Astrocyte (in vitro differentiated cells and primary cell): ENCODE measurements at regions not wholly inside any gene's neighbourhood (a gene's known extent, or its start where the extent isn't known, plus 50 kb on each side); places are given as distances from the start of the nearest gene placed in this dataset.

Experiments
- DNase-seq: peaks from one replicate; pipeline ENCODE4 v3.0.0-alpha.2; 2010; ENCODE audit warnings: low read depth
- FAIRE-seq: peaks from 2 replicates; lab custom pipeline; 2011; peaks lifted over from hg19 to GRCh38; lab: Jason Lieb, UNC
- H2AFZ ChIP-seq: 2 replicates; pipeline ENCODE4 v1.6.0; 2012; ENCODE audit warnings: low read depth, low read length, inconsistent platforms
- H3K27ac ChIP-seq: 2 replicates; pipeline ENCODE4 v1.5.1; 2011; ENCODE audit warnings: low read depth, low read length, inconsistent platforms
- H3K27me3 ChIP-seq: 2 replicates; pipeline ENCODE4 v1.6.0; 2011; ENCODE audit warnings: low read length, inconsistent platforms; ENCODE audit not compliant: insufficient read depth
- H3K36me3 ChIP-seq: 2 replicates; pipeline ENCODE4 v1.5.1; 2011; ENCODE audit warnings: low read length, inconsistent platforms; ENCODE audit not compliant: insufficient read depth
- H3K4me1 ChIP-seq: 2 replicates; pipeline ENCODE4 v1.5.1; 2011; ENCODE audit warnings: low read length, inconsistent platforms; ENCODE audit not compliant: insufficient read depth
- H3K4me2 ChIP-seq: 2 replicates; pipeline ENCODE4 v1.6.0; 2012; ENCODE audit warnings: low read length, inconsistent platforms
- H3K4me3 ChIP-seq: 2 replicates; pipeline ENCODE4 v1.5.1; 2011; ENCODE audit warnings: low read depth, mild to moderate bottlenecking, low read length, inconsistent platforms; ENCODE audit not compliant: insufficient read depth
- H3K79me2 ChIP-seq: 2 replicates; pipeline ENCODE4 v1.6.0; 2012; ENCODE audit warnings: mild to moderate bottlenecking, low read length, inconsistent platforms; ENCODE audit not compliant: insufficient read depth
- H3K9ac ChIP-seq: 2 replicates; pipeline ENCODE4 v1.6.0; 2012; ENCODE audit warnings: mild to moderate bottlenecking, low read length, inconsistent platforms
- H3K9me3 ChIP-seq: 2 replicates; pipeline ENCODE4 v1.5.1; 2012; ENCODE audit warnings: low read depth, mild to moderate bottlenecking, low read length, inconsistent platforms; ENCODE audit not compliant: insufficient read depth
- H4K20me1 ChIP-seq: 2 replicates; pipeline ENCODE4 v1.6.0; 2012; ENCODE audit warnings: low read length, inconsistent platforms; ENCODE audit not compliant: insufficient read depth
- H3K27ac Mint-ChIP-seq: one replicate; pipeline ENCODE4 v1.8.0; 2021; ENCODE audit warnings: mild to moderate bottlenecking, mixed read lengths; ENCODE audit not compliant: unreplicated experiment
- H3K27me3 Mint-ChIP-seq: one replicate; pipeline ENCODE4 v1.8.0; 2021; ENCODE audit warnings: low read depth, mixed read lengths; ENCODE audit not compliant: unreplicated experiment
- H3K36me3 Mint-ChIP-seq: one replicate; pipeline ENCODE4 v1.8.0; 2021; ENCODE audit warnings: low read depth, mixed read lengths; ENCODE audit not compliant: unreplicated experiment
- H3K4me1 Mint-ChIP-seq: one replicate; pipeline ENCODE4 v1.8.0; 2021; ENCODE audit warnings: low read depth, mixed read lengths; ENCODE audit not compliant: unreplicated experiment
- H3K4me3 Mint-ChIP-seq: one replicate; pipeline ENCODE4 v1.8.0; 2021; ENCODE audit warnings: mild to moderate bottlenecking, moderate library complexity, mixed read lengths; ENCODE audit not compliant: unreplicated experiment
- H3K9me3 Mint-ChIP-seq: one replicate; pipeline ENCODE4 v1.8.0; 2021; ENCODE audit warnings: mild to moderate bottlenecking, mixed read lengths; ENCODE audit not compliant: unreplicated experiment
- EZH2 ChIP-seq: IDR thresholded peaks from 2 replicates; pipeline ENCODE4 v1.6.1; 2012; ENCODE audit warnings: mild to moderate bottlenecking, low read length, inconsistent platforms; ENCODE audit not compliant: insufficient read depth
- TF ChIP-seq, protein P1 (sequence below): IDR thresholded peaks from 2 replicates; pipeline ENCODE4 v1.5.1; 2011; ENCODE audit warnings: low read depth, mild to moderate bottlenecking, inconsistent platforms, low read length, moderate library complexity; ENCODE audit not compliant: insufficient read depth

DNA sequence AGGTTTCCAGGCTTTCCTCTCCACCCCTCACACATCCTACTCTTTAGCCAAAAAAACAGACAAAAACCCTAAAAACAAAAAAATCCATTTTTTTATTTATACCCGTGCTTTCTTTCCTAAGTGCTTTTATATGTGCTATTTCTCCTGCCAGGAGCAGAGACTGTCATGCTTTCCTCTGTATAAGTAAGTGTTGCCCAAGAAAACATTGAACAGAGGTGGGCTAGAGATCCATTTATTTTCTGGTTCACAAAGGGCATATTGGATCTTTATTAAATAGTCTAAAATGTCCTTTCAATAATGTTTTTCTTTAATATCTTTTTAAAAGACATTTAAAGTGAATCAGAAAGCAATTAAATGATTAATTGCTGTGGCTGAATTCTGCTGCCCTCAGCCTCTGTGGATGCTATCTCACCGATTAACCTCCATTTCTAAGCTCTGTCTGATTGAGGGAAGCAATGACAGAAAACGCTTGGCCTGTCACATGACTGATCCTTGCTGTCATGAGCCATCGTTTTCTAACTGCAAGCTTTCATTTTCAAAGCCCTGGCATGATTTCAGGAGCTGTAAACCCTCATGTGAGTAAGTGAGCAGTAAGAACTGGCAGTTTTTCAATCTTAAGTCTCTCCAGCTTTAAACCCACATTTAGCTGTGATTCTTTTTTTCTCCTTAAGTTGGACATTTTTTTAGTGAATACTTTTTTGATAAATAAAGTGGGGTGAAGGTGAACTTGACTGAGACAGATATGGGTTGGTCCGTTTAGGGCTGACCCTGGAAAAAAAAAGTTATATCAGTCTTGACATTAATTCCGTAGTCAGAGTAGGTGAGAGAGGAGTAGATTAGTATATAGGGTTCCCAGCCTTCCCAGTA is 180.7 kb upstream of the PGRMC2 start:
- H3K27ac Mint-ChIP-seq: no peak overlapping the region
- FAIRE-seq: peak; percentile 95

DNA sequence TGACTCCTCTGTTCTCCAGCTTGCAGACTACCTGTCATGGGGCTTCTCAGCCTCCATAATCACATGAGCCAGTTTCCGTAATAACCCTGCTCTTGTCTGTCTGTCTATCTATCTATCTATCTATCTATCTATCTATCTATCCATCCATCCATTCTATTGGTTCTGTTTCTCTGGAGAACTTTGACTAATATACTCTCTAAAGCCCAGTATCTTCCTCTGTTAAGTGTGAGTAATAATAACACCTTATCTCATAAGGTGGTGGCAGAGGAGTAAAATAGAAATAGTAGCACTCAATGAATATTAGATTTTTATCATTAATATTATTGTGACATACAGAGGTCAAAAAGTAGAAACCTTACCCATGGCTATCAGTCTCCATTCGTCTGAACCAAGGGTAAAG is 177.9 kb upstream of the PGRMC2 start:
- Histone ChIP-seq H3K4me1 (peaks cover 17% of the 10 kb centered on the region), H3K9ac (no peak overlapping the region), H2AFZ (no peak overlapping the region), H3K27me3 (no peaks in the 10 kb centered on the region), H3K4me3 (no peak overlapping the region), H3K9me3 (no peaks in the 10 kb centered on the region), H4K20me1 (no peaks in the 10 kb centered on the region), H3K36me3 (no peaks in the 10 kb centered on the region), H3K27ac (no peak overlapping the region), H3K4me2 (no peak overlapping the region), H3K79me2 (no peaks in the 10 kb centered on the region)
- no peak overlapping the region for H3K4me3 Mint-ChIP-seq
- TF ChIP-seq EZH2: no peak
- no peak for DNase-seq
- H3K27me3 Mint-ChIP-seq: no peaks in the 10 kb centered on the region
- H3K4me1 Mint-ChIP-seq: peaks cover 11% of the 10 kb centered on the region
- no peaks in the 10 kb centered on the region for H3K9me3 Mint-ChIP-seq
- FAIRE-seq: no peak
- H3K36me3 Mint-ChIP-seq: peaks cover 9% of the 10 kb centered on the region
- H3K27ac Mint-ChIP-seq: peak overlapping the region; percentile 37

More for the DNA sequence above, 180.7 kb upstream of the PGRMC2 start:
- Histone ChIP-seq H3K79me2 (no peaks in the 10 kb centered on the region), H3K9ac (no peak overlapping the region), H2AFZ (peak overlapping the region; percentile 29), H4K20me1 (no peaks in the 10 kb centered on the region), H3K4me2 (peak overlapping the region; percentile 32), H3K9me3 (no peaks in the 10 kb centered on the region), H3K27ac (peak overlapping the region; percentile 2), H3K4me3 (no peak overlapping the region), H3K4me1 (peaks cover 4% of the 10 kb centered on the region), H3K27me3 (no peaks in the 10 kb centered on the region), H3K36me3 (no peaks in the 10 kb centered on the region)
- Mint-ChIP-seq H3K9me3 (no peaks in the 10 kb centered on the region), H3K36me3 (peaks cover 12% of the 10 kb centered on the region), H3K4me1 (peaks cover 20% of the 10 kb centered on the region), H3K4me3 (no peak overlapping the region), H3K27me3 (peaks cover 2% of the 10 kb centered on the region)
- DNase-seq: peak; percentile 94
- no peak for TF ChIP-seq EZH2
- TF ChIP-seq, protein P1, sequence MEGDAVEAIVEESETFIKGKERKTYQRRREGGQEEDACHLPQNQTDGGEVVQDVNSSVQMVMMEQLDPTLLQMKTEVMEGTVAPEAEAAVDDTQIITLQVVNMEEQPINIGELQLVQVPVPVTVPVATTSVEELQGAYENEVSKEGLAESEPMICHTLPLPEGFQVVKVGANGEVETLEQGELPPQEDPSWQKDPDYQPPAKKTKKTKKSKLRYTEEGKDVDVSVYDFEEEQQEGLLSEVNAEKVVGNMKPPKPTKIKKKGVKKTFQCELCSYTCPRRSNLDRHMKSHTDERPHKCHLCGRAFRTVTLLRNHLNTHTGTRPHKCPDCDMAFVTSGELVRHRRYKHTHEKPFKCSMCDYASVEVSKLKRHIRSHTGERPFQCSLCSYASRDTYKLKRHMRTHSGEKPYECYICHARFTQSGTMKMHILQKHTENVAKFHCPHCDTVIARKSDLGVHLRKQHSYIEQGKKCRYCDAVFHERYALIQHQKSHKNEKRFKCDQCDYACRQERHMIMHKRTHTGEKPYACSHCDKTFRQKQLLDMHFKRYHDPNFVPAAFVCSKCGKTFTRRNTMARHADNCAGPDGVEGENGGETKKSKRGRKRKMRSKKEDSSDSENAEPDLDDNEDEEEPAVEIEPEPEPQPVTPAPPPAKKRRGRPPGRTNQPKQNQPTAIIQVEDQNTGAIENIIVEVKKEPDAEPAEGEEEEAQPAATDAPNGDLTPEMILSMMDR: no peak

DNA sequence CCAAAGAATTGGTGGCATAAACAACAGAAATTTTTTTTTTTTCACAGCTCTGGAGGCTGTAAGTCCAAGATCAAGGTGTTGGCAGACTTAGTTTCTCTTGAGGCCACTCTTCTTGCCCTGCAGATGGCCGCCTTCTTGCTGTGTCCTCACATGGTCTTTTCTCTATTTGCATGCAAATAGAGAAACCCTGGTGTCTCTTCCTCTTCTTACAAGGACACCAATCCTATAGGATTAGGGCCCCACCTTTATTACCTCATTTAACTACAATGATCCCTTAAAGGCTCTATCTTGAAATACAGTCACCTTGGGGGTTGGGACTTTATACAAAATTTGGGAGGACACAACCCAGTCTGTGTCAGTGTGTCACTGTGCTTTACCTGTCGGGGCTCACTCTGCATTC is 175.4 kb upstream of the PGRMC2 start:
- H3K9me3 ChIP-seq: no peaks in the 10 kb centered on the region
- no peak overlapping the region for H3K4me2 ChIP-seq
- DNase-seq: no peak
- H3K4me3 Mint-ChIP-seq: no peak overlapping the region
- FAIRE-seq: no peak
- H3K4me1 Mint-ChIP-seq: peaks cover 6% of the 10 kb centered on the region
- no peak overlapping the region for H3K4me3 ChIP-seq
- peaks cover 13% of the 10 kb centered on the region for H3K4me1 ChIP-seq
- H3K79me2 ChIP-seq: no peaks in the 10 kb centered on the region
- H3K9me3 Mint-ChIP-seq: no peaks in the 10 kb centered on the region
- peaks cover 3% of the 10 kb centered on the region for H3K36me3 Mint-ChIP-seq
- H3K36me3 ChIP-seq: no peaks in the 10 kb centered on the region
- H4K20me1 ChIP-seq: no peaks in the 10 kb centered on the region
- TF ChIP-seq, protein P1: no peak
- no peak for TF ChIP-seq EZH2
- no peak overlapping the region for H3K9ac ChIP-seq
- no peaks in the 10 kb centered on the region for H3K27me3 Mint-ChIP-seq
- H3K27ac ChIP-seq: no peak overlapping the region
- no peak overlapping the region for H3K27ac Mint-ChIP-seq
- no peaks in the 10 kb centered on the region for H3K27me3 ChIP-seq
- no peak overlapping the region for H2AFZ ChIP-seq
